Panc1 (cell line): ENCODE measurements at regions not wholly inside any gene's neighbourhood (a gene's known extent, or its start where the extent isn't known, plus 50 kb on each side); places are given as distances from the start of the nearest gene placed in this dataset.

Experiments used
- ATAC-seq: fragments of 200-7000 bp; cut with Tn5 transposase; 2 replicates; pipeline ENCODE4 v1.9.1; 2020; ENCODE audit warnings: mild to moderate bottlenecking, moderate library complexity
- BruUV-seq: library from RNA; stranded (reverse); fragments of 400-500 nt; replicated peaks from 2 replicates; lab custom pipeline; 2021; lab: Mats Ljungman, UMichigan
- CTCF ChIA-PET: fragments of 300-600 bp; sonication (Branson Sonifier 250); formaldehyde crosslinking; loops from one replicate; lab custom pipeline; 2022; ENCODE audit warnings: antibody characterized with exemption; lab: Charles Lee
- POLR2A ChIA-PET: fragments of 300-600 bp; sonication (Branson Sonifier 250); formaldehyde crosslinking; loops from one replicate; lab custom pipeline; 2022; ENCODE audit warnings: antibody characterized with exemption; lab: Charles Lee
- DNase-seq: peaks from one replicate; pipeline ENCODE4 v3.0.0-alpha.2; 2010; ENCODE audit warnings: low read depth, low spot score
- H3K27ac ChIP-seq: 2 replicates; pipeline ENCODE4 v1.5.1; 2011; ENCODE audit warnings: mild to moderate bottlenecking, low read length, inconsistent platforms
- H3K27me3 ChIP-seq: fragments of 200-500 bp; sonication (Bioruptor generic); 2 replicates; pipeline ENCODE4 v1.6.0; 2014; ENCODE audit warnings: low read length, inconsistent platforms; ENCODE audit not compliant: control insufficient read depth, insufficient read depth
- H3K36me3 ChIP-seq: fragments of 200-500 bp; sonication (Bioruptor generic); 2 replicates; pipeline ENCODE4 v1.5.1; 2014; ENCODE audit warnings: inconsistent platforms, mild to moderate bottlenecking, low read length, moderate library complexity; ENCODE audit not compliant: control insufficient read depth, insufficient read depth
- H3K4me1 ChIP-seq: 2 replicates; pipeline ENCODE4 v1.5.1; 2011; ENCODE audit warnings: inconsistent platforms, mild to moderate bottlenecking, low read length, moderate library complexity; ENCODE audit not compliant: control insufficient read depth, insufficient read depth
- H3K4me3 ChIP-seq, 2 experiments: 2 replicates each; pipeline ENCODE4 v1.5.1; 2011 to 2012; ENCODE audit warnings: low read depth in 2 of 2, low read length in 2 of 2, mild to moderate bottlenecking in 2 of 2, inconsistent platforms in 1 of 2, moderate library complexity in 1 of 2
- H3K9me3 ChIP-seq: fragments of 200-500 bp; sonication (Bioruptor generic); 2 replicates; pipeline ENCODE4 v1.5.1; 2014; ENCODE audit warnings: low read depth, mild to moderate bottlenecking, inconsistent platforms, low read length, moderate library complexity; ENCODE audit not compliant: control insufficient read depth, insufficient read depth
- POLR2AphosphoS5 ChIP-seq: IDR thresholded peaks from 2 replicates; pipeline ENCODE4 v1.6.1; 2012; ENCODE audit warnings: mild to moderate bottlenecking, low read depth, low read length, moderate library complexity
- SIN3A ChIP-seq: IDR thresholded peaks from 2 replicates; pipeline ENCODE4 v1.6.1; 2012; ENCODE audit warnings: low read depth, mild to moderate bottlenecking, low read length, moderate library complexity, borderline replicate concordance; ENCODE audit not compliant: insufficient read depth
- TCF7L2 ChIP-seq: IDR thresholded peaks from 2 replicates; pipeline ENCODE4 v1.6.1; 2011; ENCODE audit warnings: mild to moderate bottlenecking, low read depth, low read length, inconsistent platforms
- in situ Hi-C: cut with HindIII; loops from 2 replicates; pipeline ENCODE4 v1.10.0; 2016; ENCODE audit warnings: low sequenced_read_pairs, low pct_unique_long_range_greater_than_20kb
- intact Hi-C: fragments of 100-400 bp; cut with micrococcal nuclease; formaldehyde crosslinking; loops from one replicate; pipeline ENCODE4 v1.10.0; 2022; ENCODE audit not compliant: unreplicated experiment
- TF ChIP-seq, protein P1 (sequence below): fragments of 450-650 bp; IDR thresholded peaks from 2 replicates; pipeline ENCODE4 v1.5.1; 2017; ENCODE audit warnings: mild to moderate bottlenecking
- TF ChIP-seq, protein P2 (sequence below), 2 experiments: IDR thresholded peaks; 2 replicates each; pipeline ENCODE4 v1.6.1; 2011 to 2012; ENCODE audit warnings: low read depth in 2 of 2, control low read depth in 1 of 2, low read length in 1 of 2, mild to moderate bottlenecking in 1 of 2, moderate library complexity in 1 of 2; ENCODE audit not compliant: insufficient read depth in 1 of 2

- ChIA-PET POLR2A (no interaction called here), CTCF (no interaction called here)
- Histone ChIP-seq H3K27me3 (no peaks in the 10 kb centered on the region), H3K4me1 (no peaks in the 10 kb centered on the region), H3K27ac (no peak overlapping the region), H3K9me3 (no peaks in the 10 kb centered on the region), H3K36me3 (no peaks in the 10 kb centered on the region), H3K4me3 (no peak overlapping the region)
- TF ChIP-seq, protein P1, sequence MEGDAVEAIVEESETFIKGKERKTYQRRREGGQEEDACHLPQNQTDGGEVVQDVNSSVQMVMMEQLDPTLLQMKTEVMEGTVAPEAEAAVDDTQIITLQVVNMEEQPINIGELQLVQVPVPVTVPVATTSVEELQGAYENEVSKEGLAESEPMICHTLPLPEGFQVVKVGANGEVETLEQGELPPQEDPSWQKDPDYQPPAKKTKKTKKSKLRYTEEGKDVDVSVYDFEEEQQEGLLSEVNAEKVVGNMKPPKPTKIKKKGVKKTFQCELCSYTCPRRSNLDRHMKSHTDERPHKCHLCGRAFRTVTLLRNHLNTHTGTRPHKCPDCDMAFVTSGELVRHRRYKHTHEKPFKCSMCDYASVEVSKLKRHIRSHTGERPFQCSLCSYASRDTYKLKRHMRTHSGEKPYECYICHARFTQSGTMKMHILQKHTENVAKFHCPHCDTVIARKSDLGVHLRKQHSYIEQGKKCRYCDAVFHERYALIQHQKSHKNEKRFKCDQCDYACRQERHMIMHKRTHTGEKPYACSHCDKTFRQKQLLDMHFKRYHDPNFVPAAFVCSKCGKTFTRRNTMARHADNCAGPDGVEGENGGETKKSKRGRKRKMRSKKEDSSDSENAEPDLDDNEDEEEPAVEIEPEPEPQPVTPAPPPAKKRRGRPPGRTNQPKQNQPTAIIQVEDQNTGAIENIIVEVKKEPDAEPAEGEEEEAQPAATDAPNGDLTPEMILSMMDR, result no peak
- no peak for TF ChIP-seq SIN3A
- no peak for TF ChIP-seq POLR2AphosphoS5
- no peak for TF ChIP-seq TCF7L2
- TF ChIP-seq, protein P2, sequence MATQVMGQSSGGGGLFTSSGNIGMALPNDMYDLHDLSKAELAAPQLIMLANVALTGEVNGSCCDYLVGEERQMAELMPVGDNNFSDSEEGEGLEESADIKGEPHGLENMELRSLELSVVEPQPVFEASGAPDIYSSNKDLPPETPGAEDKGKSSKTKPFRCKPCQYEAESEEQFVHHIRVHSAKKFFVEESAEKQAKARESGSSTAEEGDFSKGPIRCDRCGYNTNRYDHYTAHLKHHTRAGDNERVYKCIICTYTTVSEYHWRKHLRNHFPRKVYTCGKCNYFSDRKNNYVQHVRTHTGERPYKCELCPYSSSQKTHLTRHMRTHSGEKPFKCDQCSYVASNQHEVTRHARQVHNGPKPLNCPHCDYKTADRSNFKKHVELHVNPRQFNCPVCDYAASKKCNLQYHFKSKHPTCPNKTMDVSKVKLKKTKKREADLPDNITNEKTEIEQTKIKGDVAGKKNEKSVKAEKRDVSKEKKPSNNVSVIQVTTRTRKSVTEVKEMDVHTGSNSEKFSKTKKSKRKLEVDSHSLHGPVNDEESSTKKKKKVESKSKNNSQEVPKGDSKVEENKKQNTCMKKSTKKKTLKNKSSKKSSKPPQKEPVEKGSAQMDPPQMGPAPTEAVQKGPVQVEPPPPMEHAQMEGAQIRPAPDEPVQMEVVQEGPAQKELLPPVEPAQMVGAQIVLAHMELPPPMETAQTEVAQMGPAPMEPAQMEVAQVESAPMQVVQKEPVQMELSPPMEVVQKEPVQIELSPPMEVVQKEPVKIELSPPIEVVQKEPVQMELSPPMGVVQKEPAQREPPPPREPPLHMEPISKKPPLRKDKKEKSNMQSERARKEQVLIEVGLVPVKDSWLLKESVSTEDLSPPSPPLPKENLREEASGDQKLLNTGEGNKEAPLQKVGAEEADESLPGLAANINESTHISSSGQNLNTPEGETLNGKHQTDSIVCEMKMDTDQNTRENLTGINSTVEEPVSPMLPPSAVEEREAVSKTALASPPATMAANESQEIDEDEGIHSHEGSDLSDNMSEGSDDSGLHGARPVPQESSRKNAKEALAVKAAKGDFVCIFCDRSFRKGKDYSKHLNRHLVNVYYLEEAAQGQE (IDR thresholded peaks at IDR 0.05; ENCODE audit: insufficient read depth in 1 of 2, low read depth in 2 of 2, low read length in 1 of 2), result no peak
- intact Hi-C loops (no loop called here), in situ Hi-C loops (no loop called here)
- BruUV-seq, result no TSS peak
- ATAC-seq (no peak), DNase-seq (no peak)
Observed at GRCh38 chr2:195495966-195496365, 161.1 kb upstream of the SLC39A10 start.

- no peaks in the 10 kb centered on the region for H3K36me3 ChIP-seq
- ChIA-PET CTCF (no interaction called here), POLR2A (no interaction called here)
- in situ Hi-C loops (no loop called here), intact Hi-C loops (no loop called here)
- BruUV-seq, result no TSS peak
- TF ChIP-seq, protein P1, result no peak
- TF ChIP-seq SIN3A (no peak), TCF7L2 (no peak), POLR2AphosphoS5 (no peak)
- TF ChIP-seq, protein P2 (IDR thresholded peaks at IDR 0.05; ENCODE audit: insufficient read depth in 1 of 2, low read depth in 2 of 2, low read length in 1 of 2), result no peak
- no peaks in the 10 kb centered on the region for H3K4me1 ChIP-seq
- DNase-seq (no peak), ATAC-seq (no peak)
- H3K27ac ChIP-seq, result no peak overlapping the region
- no peaks in the 10 kb centered on the region for H3K27me3 ChIP-seq
- no peak overlapping the region for H3K4me3 ChIP-seq
- no peaks in the 10 kb centered on the region for H3K9me3 ChIP-seq
Observed at GRCh38 chr2:195495351-195495750, 161.7 kb upstream of the SLC39A10 start.
